ENCODE measurements at regions not wholly inside any gene's neighbourhood (a gene's known extent, or its start where the extent isn't known, plus 50 kb on each side); places are given as distances from the start of the nearest gene placed in this dataset.

- no peak for DNase-seq (ENCODE audit: low spot score)
- WGBS: 64% methylated on average over 5 of the region's 5 CpGs
These were observed 227.4 kb upstream of the CXorf51B start for GRCh38 chrX:146581981-146582712.

GRCh38 chrX:146602246-146602645 lies 207.3 kb upstream of the CXorf51B start:
- no peak overlapping the region for H3K27ac ChIP-seq (ENCODE audit: low read depth in 1 of 2, low read length in 2 of 2)
- H3K4me1 ChIP-seq (ENCODE audit: control insufficient read depth in 4 of 4, insufficient read depth in 4 of 4, low read length in 3 of 4): no peaks in the 10 kb centered on the region
- H3K27me3 ChIP-seq (ENCODE audit: control insufficient read depth in 4 of 4, insufficient read depth in 4 of 4, low read length in 3 of 4): no peaks in the 10 kb centered on the region
- no peak overlapping the region for H3K4me3 ChIP-seq (ENCODE audit: low read depth in 1 of 3, low read length in 3 of 3)
- TF ChIP-seq TAF1 (conservative IDR thresholded peaks at IDR 0.05) (no peak), JUND (IDR thresholded peaks at IDR 0.05) (no peak), RXRA (IDR thresholded peaks at IDR 0.05) (no peak), RAD21 (IDR thresholded peaks at IDR 0.05) (no peak), MAX (IDR thresholded peaks at IDR 0.05) (no peak), HNF4G (IDR thresholded peaks at IDR 0.05) (no peak), ZBTB33 (IDR thresholded peaks at IDR 0.05) (no peak), EGR1 (IDR thresholded peaks at IDR 0.05; ENCODE audit: low read depth in 2 of 2) (no peak), YY1 (IDR thresholded peaks at IDR 0.05) (no peak), HNF4A (conservative IDR thresholded peaks at IDR 0.05) (no peak), ATF3 (IDR thresholded peaks at IDR 0.05) (no peak), FOXA2 (IDR thresholded peaks at IDR 0.05) (no peak), NR2F2 (IDR thresholded peaks at IDR 0.05) (no peak), FOXA1 (IDR thresholded peaks at IDR 0.05) (no peak), SP1 (IDR thresholded peaks at IDR 0.05) (no peak), GABPA (IDR thresholded peaks at IDR 0.05 in 1 of 2, conservative IDR thresholded peaks at IDR 0.05 in 1 of 2) (no peak)
- TF ChIP-seq, protein P1, sequence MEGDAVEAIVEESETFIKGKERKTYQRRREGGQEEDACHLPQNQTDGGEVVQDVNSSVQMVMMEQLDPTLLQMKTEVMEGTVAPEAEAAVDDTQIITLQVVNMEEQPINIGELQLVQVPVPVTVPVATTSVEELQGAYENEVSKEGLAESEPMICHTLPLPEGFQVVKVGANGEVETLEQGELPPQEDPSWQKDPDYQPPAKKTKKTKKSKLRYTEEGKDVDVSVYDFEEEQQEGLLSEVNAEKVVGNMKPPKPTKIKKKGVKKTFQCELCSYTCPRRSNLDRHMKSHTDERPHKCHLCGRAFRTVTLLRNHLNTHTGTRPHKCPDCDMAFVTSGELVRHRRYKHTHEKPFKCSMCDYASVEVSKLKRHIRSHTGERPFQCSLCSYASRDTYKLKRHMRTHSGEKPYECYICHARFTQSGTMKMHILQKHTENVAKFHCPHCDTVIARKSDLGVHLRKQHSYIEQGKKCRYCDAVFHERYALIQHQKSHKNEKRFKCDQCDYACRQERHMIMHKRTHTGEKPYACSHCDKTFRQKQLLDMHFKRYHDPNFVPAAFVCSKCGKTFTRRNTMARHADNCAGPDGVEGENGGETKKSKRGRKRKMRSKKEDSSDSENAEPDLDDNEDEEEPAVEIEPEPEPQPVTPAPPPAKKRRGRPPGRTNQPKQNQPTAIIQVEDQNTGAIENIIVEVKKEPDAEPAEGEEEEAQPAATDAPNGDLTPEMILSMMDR (IDR thresholded peaks at IDR 0.05; ENCODE audit: low read depth, low read length, missing input control): no peak
- TF ChIP-seq, protein P2, sequence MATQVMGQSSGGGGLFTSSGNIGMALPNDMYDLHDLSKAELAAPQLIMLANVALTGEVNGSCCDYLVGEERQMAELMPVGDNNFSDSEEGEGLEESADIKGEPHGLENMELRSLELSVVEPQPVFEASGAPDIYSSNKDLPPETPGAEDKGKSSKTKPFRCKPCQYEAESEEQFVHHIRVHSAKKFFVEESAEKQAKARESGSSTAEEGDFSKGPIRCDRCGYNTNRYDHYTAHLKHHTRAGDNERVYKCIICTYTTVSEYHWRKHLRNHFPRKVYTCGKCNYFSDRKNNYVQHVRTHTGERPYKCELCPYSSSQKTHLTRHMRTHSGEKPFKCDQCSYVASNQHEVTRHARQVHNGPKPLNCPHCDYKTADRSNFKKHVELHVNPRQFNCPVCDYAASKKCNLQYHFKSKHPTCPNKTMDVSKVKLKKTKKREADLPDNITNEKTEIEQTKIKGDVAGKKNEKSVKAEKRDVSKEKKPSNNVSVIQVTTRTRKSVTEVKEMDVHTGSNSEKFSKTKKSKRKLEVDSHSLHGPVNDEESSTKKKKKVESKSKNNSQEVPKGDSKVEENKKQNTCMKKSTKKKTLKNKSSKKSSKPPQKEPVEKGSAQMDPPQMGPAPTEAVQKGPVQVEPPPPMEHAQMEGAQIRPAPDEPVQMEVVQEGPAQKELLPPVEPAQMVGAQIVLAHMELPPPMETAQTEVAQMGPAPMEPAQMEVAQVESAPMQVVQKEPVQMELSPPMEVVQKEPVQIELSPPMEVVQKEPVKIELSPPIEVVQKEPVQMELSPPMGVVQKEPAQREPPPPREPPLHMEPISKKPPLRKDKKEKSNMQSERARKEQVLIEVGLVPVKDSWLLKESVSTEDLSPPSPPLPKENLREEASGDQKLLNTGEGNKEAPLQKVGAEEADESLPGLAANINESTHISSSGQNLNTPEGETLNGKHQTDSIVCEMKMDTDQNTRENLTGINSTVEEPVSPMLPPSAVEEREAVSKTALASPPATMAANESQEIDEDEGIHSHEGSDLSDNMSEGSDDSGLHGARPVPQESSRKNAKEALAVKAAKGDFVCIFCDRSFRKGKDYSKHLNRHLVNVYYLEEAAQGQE (IDR thresholded peaks at IDR 0.05): no peak
- no peaks in the 10 kb centered on the region for H3K9me3 ChIP-seq (ENCODE audit: control insufficient read depth in 4 of 4, low read length in 3 of 4)
- WGBS: 58% methylated on average over 6 of the region's 6 CpGs
- DNase-seq (ENCODE audit: low spot score): no peak
- no peaks in the 10 kb centered on the region for H3K36me3 ChIP-seq (ENCODE audit: control insufficient read depth in 4 of 4, insufficient read depth in 3 of 4, low read depth in 1 of 4, low read length in 3 of 4)
- no peak overlapping the region for H3K9ac ChIP-seq (ENCODE audit: low read depth in 1 of 2, low read length in 2 of 2)

More at GRCh38 chrX:146581981-146582712, 227.4 kb upstream of the CXorf51B start:
- Histone ChIP-seq H3K9me3 (ENCODE audit: control insufficient read depth in 4 of 4, low read length in 3 of 4) (peaks cover 0 to 2% (median 0%) of the 10 kb centered on the region in 4 donors), H3K9ac (ENCODE audit: low read depth in 1 of 2, low read length in 2 of 2) (no peak overlapping the region), H3K36me3 (ENCODE audit: control insufficient read depth in 4 of 4, insufficient read depth in 3 of 4, low read depth in 1 of 4, low read length in 3 of 4) (no peaks in the 10 kb centered on the region), H3K4me1 (ENCODE audit: control insufficient read depth in 4 of 4, insufficient read depth in 4 of 4, low read length in 3 of 4) (no peaks in the 10 kb centered on the region), H3K4me3 (ENCODE audit: low read depth in 1 of 3, low read length in 3 of 3) (no peak overlapping the region), H3K27ac (ENCODE audit: low read depth in 1 of 2, low read length in 2 of 2) (no peak overlapping the region), H3K27me3 (ENCODE audit: control insufficient read depth in 4 of 4, insufficient read depth in 4 of 4, low read length in 3 of 4) (no peaks in the 10 kb centered on the region)
- TF ChIP-seq FOXA1 (IDR thresholded peaks at IDR 0.05): no peak
- TF ChIP-seq MAX (IDR thresholded peaks at IDR 0.05): no peak
- TF ChIP-seq ATF3 (IDR thresholded peaks at IDR 0.05): no peak
- TF ChIP-seq HNF4A (conservative IDR thresholded peaks at IDR 0.05): no peak
- no peak for TF ChIP-seq RAD21 (IDR thresholded peaks at IDR 0.05)

Measured in liver (tissue), 8 donors.